Activated naive CD4-positive, alpha-beta T cell (primary cell): ENCODE measurements at regions not wholly inside any gene's neighbourhood (a gene's known extent, or its start where the extent isn't known, plus 50 kb on each side); places are given as distances from the start of the nearest gene placed in this dataset.
"Not testable (repeated sequence)": the region's sequence is repeated elsewhere in the genome, so short reads cannot be mapped to it uniquely, and the experiment has no call there.

Experiments used
- DNase-seq, 4 experiments: peaks; one replicate each; lab custom pipeline; 2025; lab: John Stamatoyannopoulos, UW

DNA sequence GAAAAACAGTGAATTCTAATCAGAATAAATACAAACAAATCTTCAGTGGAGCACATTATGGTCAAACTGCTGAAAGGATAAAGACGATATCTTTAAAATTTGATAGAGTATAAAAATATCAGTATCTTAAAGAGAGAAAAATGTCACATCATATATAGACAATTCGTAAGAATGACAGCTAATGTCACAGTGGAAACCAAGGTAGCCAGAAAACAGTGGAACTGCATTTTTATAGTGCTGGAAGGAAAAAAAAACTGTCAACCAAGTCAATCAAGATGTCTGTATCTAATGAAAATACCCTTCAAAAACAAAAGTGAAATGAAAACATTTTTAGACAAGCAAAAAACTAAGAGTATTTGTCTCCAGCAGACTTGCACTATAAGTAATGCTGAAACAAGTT, 73.4 kb upstream of the HMGXB4 start:
- no peak for DNase-seq

DNA sequence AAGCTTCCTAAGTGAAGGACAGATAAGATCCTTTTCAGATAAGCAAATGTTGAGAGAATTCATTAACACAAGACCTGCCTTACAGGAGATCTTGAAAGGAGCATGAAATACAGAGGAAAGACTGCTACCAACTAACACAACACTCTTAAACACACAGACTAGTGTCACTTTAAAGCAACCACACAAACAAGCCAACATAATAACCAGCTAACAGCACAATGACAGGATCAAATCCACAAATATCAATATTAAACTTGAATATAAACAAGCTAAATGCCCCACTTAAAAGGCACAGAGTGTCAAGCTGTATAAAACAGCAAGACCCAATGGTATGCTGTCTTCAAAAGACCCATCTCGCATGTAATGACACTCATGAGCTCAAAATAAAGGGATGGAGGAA, 70.8 kb upstream of the HMGXB4 start:
- no peak for DNase-seq

DNA sequence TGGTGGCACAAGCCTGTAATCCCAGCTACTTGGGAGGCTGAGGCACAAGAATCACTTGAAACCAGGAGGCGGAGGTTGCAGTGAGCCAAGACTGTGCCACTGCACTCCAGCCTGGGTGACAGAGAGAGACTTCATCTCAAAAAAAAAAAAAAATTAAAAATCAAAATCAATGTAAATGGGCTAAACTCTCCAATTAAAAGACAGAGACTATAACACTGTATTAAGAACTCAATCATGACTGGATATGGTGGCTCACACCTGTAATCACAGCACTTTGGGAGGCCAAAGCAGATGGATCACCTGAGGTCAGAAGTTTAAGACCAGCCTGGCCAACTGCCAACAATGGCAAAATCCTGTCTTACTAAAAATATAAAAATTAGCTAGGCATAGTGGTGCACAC, 68.4 kb upstream of the HMGXB4 start:
- not testable (repeated sequence) for DNase-seq

DNA sequence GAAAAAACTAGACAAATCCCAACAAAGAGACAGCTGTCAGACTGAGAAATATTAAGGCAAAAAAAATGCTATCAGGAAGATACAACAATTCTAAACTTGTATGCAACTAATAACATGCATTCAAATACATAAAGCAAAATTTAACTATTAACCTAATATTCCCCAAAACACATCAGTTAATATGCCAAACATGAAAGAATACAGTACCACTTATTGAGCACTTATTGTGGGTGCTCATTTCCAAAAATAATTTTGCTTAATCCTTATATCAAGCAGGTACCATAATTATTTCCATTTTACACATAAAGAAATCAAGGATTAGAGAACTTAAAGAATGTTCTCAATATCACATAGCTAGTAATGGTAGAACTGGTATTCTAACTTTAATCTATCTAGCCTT, 67.7 kb upstream of the HMGXB4 start:
- no peak for DNase-seq

DNA sequence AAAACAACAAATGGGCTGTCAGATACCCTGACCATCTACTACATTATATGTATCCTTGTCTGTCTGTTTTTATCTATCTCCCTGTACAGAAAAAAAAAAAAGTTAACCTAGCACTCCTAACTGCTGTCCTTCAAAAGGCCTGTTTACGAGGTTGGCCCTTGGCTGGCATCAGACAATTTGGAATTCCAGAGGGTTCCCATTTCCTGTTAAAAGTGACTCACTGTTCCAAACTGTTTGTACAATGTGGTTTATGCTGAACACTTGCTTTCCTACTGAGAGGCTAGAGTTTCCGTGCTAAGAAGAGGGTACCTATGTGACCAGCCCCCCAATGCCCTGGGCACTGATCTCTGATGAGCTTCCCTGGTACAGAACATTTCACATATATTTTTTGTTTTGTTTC, 65.9 kb upstream of the HMGXB4 start:
- DNase-seq, result no peak

DNA sequence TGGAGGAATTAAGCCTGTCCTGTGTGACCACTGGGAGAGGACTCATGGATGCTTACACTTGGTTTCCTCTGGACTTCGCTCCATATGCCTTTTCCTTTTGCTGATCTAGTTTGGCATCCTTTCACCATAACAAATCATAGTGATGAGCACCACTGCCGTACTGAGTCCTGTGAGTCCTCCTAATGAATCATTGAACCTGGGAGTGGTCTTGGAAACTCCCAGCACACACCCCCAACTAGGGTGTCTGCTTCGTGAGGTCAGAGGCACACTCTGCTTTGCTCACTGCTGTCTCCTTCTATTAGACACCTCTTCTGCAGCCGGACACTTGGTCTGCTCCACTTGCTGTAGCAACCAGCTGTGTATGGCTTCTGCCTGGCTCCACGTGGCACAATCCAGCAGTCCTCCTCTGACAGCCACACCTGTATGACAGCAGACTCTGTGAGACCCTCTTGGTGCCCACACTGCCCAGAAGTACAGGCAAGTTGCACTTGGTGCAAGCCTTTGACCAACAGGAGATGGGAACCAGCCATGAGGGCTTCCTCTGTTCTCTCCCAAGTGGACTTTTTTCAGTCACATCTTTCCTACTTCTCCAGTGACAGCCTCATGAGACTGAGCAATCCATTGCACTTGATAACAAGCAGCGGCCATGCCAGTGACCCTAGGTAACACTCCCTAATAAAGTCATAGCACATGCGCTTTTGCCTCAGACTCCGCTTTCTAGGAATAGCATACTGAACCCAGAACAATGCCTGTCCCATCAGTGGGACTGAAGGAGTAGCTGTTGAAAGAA, 65.0 kb upstream of the HMGXB4 start:
- DNase-seq, result no peak

DNA sequence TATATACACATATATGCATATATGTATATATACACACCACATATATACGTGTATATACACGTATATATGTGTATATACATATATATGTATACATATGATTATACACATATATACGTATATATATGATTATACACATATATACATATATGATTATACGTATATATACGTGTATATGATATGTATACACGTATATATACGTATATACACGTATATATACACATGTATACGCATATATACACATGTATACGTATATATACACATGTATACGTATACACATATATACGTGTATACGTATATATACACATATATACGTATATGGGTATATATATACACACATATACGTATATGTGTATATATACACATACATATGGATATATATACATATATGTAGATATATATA, 62.1 kb upstream of the HMGXB4 start:
- no peak for DNase-seq

DNA sequence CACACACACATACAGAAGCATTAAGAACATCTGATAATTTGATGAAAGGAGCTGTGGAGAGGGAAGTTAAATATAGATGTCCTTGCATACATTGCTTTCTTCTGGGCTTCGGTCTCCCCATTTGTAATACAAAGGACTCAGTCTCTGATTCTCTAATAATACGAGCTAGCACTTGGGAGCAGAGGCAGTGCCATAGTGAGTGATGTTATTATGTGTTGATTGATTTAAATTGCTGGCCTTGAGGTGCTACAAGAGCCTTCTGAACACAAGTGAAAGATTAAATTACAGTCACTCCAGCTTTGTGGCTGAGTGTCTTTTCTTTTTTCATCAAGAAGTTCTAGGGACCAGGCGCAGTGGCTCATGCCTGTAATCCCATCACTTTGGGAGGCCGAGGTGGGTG, 61.5 kb upstream of the HMGXB4 start:
- DNase-seq, result no peak

DNA sequence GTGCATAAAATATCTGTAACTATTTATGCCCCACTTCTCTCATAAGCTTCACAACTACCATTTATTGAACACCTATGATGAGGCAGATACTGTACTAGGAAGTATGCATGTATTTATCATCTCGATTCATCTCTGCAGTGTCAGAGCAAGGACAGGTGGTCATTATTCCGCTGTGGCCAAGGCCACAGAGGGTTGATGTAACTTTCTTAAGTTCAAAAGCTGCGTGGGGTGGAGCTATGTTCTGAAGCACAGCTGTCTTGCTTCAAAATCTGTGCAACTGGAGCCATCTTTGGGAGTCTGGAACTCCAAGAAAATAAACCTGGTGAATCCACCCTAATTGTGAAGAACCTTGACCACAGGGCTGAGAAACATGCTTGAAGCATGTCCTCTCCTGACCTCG, 60.2 kb upstream of the HMGXB4 start:
- no peak for DNase-seq

DNA sequence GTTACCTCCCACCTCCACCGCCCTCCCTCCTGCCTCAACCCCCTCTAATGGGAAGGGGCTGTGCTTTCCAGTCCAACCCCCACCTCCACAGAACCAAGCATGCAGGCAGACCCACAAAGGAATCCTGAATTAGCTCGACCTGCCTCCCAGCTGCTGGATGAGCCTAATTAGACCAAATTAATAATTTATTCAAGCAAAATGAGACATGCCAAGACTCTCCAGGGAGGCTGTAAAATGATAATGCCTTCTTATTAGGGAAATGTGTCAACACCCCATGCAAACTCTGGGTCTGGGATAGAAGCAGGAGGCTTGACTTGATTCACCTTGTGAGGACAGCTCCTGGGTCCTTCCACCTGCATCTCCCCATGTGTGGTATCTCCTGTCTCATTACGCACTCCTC, 59.4 kb upstream of the HMGXB4 start:
- no peak for DNase-seq

DNA sequence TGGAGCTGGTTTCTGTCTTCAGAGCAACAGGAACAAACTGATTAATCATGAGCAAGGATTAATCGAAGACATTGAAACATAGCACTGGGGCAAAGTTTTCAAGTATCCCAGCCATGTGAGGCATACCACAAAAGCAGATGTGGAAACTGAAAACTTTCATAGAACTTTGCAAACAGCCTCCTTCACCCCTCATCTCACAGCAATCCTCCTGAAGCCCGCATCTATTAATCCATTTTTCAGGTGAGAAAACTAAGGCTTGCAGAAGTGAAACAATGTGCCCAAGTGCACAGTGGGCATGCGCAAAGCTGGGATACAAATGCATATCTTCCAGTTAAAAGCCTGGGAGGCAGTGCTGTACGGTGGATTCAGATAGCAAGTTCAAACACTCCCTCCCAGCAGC, 58.6 kb upstream of the HMGXB4 start:
- DNase-seq, result no peak

DNA sequence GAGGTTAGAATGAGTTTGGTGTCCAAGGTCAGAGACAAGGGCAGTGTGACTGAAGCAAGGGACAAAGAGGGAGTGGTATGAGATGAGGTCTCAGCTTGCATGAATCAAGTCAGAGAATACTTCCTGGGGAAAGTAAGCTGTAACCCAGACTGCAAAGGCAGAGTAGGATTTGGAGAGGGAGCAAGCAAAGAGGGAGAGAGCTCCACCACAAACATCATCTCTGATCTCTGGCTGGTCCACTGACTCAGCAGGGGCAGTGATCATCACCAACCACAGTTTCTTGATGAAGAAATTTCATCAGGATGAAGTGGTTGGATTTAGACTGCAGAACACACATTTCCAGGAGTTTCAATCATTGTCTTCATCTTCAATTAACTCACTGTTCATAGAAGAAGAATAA, 54.9 kb upstream of the HMGXB4 start:
- DNase-seq, result no peak

DNA sequence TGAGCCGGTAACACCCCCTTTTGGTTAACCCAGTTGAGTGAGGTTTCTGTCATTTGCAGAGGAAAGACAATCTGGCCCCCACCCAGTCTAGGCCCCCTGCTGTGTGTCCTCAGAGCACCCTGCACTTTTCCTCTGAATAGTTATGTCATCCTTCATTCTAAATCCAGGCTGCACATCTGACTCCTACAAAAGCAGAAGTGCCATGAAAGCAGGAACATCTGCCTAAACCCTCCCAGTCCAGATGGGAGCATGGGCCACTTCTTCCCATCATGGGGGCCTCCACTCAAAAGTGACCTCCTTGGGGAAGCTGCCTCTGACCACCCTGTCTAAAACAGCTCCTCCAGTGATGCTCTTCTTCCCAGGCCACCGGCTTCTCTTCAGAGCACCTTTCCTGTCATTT, 53.7 kb upstream of the HMGXB4 start:
- no peak for DNase-seq

DNA sequence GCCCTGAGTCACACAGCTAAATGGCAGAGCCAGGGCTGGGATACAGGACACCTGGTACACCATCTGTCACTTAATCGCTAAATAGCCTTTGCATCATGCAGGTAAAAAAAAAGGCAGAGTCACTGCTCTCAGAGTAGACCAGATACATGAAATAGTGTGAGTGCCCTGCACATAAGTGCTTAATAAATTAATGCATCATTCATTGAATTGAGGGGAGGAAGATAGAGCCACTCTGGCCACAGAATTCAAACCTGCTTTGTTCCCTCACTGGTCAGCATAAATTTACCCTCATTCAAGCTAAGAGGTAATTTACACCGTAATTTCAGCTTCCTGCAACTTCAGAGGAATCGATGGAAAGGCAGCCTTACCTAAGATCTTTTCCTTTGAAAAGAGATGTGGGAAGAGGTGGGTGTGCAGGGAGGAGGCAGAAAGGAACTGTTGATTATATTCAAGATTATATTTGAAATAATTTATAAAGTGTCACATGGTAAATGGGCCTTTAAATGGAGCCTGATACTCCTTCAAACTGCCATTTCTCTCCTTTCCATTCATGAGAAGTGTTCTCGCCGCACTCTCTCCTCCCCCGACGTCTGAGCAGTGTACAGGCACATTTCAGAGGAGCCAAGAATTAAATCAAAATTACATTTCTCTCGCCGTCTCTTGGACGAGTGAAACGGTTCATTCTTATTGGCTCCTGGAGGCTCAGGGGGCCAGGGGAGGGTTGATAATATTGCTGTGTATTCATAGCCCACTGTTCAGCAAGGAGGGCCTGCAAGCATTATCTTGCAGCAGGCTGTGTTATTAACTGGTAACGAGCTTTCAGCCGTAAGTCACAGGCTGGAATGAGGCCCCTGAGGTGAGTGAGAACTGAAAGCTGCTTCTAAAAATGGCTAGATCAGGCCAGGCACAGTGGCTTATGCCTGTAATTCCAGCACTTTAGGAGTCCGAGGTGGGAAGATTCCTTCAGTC, 52.2 kb upstream of the HMGXB4 start:
- no peak for DNase-seq

DNA sequence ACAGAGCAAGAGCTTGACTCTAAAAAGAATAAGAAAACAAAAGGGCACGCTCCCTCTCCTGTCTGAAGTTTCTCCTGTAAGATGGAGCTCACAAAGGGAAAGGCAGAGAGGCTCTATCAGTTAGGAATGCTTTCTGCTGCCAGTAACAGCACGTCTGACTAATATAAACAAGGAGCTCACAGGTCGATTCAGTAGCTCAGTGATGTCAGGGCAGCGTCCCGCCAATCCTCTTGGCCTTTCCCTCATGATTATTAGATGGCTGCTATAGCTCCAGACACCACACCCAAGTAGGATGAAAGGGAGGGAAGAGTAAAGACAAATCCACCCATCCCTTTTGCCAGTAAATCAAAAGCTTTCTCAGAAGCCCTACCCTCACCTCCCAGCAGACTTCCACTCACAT, 51.3 kb upstream of the HMGXB4 start:
- DNase-seq, result no peak

DNA sequence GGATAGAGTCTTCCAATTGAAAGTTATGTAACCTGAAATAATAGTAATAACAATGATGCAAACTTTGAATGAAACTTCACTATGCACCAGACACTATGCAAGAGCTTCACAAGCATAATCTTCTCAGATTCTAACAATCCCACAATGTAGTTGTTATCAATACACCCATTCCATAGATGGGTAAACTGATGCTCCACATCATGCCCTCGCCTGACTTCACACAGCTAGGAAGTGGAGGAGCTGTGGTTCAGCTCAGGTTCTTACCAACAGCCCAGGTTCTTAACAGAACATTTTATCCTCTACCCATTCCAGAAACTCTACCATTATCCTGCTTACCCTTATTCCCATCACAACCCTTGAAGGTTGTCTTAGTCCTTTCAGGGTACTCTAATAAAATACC, 50.4 kb upstream of the HMGXB4 start:
- DNase-seq, result no peak
